OCI-LY3 (cell line): ENCODE measurements at regions not wholly inside any gene's neighbourhood (a gene's known extent, or its start where the extent isn't known, plus 50 kb on each side); places are given as distances from the start of the nearest gene placed in this dataset.

Experiments used
- H2AFZ ChIP-seq: fragments of 200-600, 300-600 bp; shearing (Covaris generic); 2 replicates; pipeline ENCODE4 v1.6.0; 2014; ENCODE audit warnings: antibody characterized with exemption, low read depth, low read length
- H3K27ac ChIP-seq: fragments of 200-600, 300-600 bp; sonication (generic); 2 replicates; pipeline ENCODE4 v1.5.1; 2014; ENCODE audit warnings: mild to moderate bottlenecking, low read length, moderate library complexity, mixed read lengths
- H3K27me3 ChIP-seq: fragments of 200-600, 300-600 bp; sonication (generic); 2 replicates; pipeline ENCODE4 v1.6.1; 2014; ENCODE audit warnings: low read depth, low read length, mixed read lengths
- H3K36me3 ChIP-seq: fragments of 200-600, 300-600 bp; sonication (generic); replicated peaks from 2 replicates; pipeline ENCODE3; 2014; ENCODE audit warnings: low read depth, low read length, mixed read lengths
- H3K4me1 ChIP-seq: fragments of 300-600, 200-600 bp; sonication (generic); 2 replicates; pipeline ENCODE4 v1.6.1; 2014; ENCODE audit warnings: low read length, mixed read lengths
- H3K4me2 ChIP-seq: fragments of 200-600, 300-600 bp; sonication (generic); 2 replicates; pipeline ENCODE4 v1.6.1; 2014; ENCODE audit warnings: low read length, mixed read lengths
- H3K4me3 ChIP-seq: fragments of 300-600, 200-600 bp; sonication (generic); 2 replicates; pipeline ENCODE4 v1.5.1; 2014; ENCODE audit warnings: antibody characterized with exemption, mild to moderate bottlenecking, low read length, moderate library complexity
- H3K79me2 ChIP-seq: fragments of 300-600, 200-600 bp; shearing (Covaris generic); 2 replicates; pipeline ENCODE4 v1.6.1; 2014; ENCODE audit warnings: mild to moderate bottlenecking, low read length, mixed read lengths
- H3K9ac ChIP-seq: fragments of 300-600, 200-600 bp; shearing (Covaris generic); 2 replicates; pipeline ENCODE4 v1.6.0; 2014; ENCODE audit warnings: mild to moderate bottlenecking, low read length, moderate library complexity
- H3K9me3 ChIP-seq: fragments of 200-600, 300-600 bp; shearing (Covaris generic); 2 replicates; pipeline ENCODE4 v1.6.1; 2014; ENCODE audit warnings: low read length, mixed read lengths; ENCODE audit not compliant: insufficient read depth
- H4K20me1 ChIP-seq: fragments of 200-600, 300-600 bp; sonication (generic); 2 replicates; pipeline ENCODE4 v1.6.1; 2016; ENCODE audit warnings: low read length, mixed read lengths; ENCODE audit not compliant: insufficient read depth
- CTCF ChIP-seq: fragments of 200-600, 300-600 bp; sonication (generic); IDR thresholded peaks from 2 replicates; pipeline ENCODE4 v1.5.1; 2014; ENCODE audit warnings: antibody characterized with exemption, low read length, low read depth
- EZH2phosphoT487 ChIP-seq: fragments of 200-600 bp; shearing (Covaris generic); IDR thresholded peaks from 2 replicates; pipeline ENCODE4 v1.6.1; 2018; ENCODE audit warnings: antibody characterized with exemption, mixed run types, low read depth

GRCh38 chr2:173854840-173855239, 110.3 kb downstream of the SP3 start:
- Histone ChIP-seq H3K27ac (no peak overlapping the region), H3K9ac (no peak overlapping the region), H3K4me1 (peaks cover 20% of the 10 kb centered on the region), H3K4me3 (no peak overlapping the region), H3K4me2 (no peak overlapping the region), H3K27me3 (no peaks in the 10 kb centered on the region), H3K36me3 (no peaks in the 10 kb centered on the region), H2AFZ (no peak overlapping the region), H4K20me1 (no peaks in the 10 kb centered on the region), H3K79me2 (no peaks in the 10 kb centered on the region), H3K9me3 (no peaks in the 10 kb centered on the region)
- no peak for TF ChIP-seq EZH2phosphoT487
- TF ChIP-seq CTCF: no peak

GRCh38 chr2:173855661-173856060, 109.5 kb downstream of the SP3 start:
- H3K79me2 ChIP-seq: no peaks in the 10 kb centered on the region
- no peak overlapping the region for H2AFZ ChIP-seq
- H4K20me1 ChIP-seq: no peaks in the 10 kb centered on the region
- no peak for TF ChIP-seq CTCF
- no peak for TF ChIP-seq EZH2phosphoT487
- H3K4me3 ChIP-seq: no peak overlapping the region
- no peak overlapping the region for H3K9ac ChIP-seq
- no peaks in the 10 kb centered on the region for H3K27me3 ChIP-seq
- no peaks in the 10 kb centered on the region for H3K36me3 ChIP-seq
- peaks cover 28% of the 10 kb centered on the region for H3K4me1 ChIP-seq
- no peaks in the 10 kb centered on the region for H3K9me3 ChIP-seq
- no peak overlapping the region for H3K27ac ChIP-seq
- no peak overlapping the region for H3K4me2 ChIP-seq
